ENCODE measurements at regions not wholly inside any gene's neighbourhood (a gene's known extent, or its start where the extent isn't known, plus 50 kb on each side); places are given as distances from the start of the nearest gene placed in this dataset.

GRCh38 chr5:18050776-18051175 lies 416.5 kb downstream of the TAF11L14 start:
- H3K4me1 ChIP-seq (ENCODE audit: control insufficient read depth in 1 of 2, low read depth in 2 of 2): no peaks in the 10 kb centered on the region
- ATAC-seq (ENCODE audit: insufficient number of reproducible peaks, low FRiP score, low read depth) (no peak), DNase-seq (ENCODE audit: low spot score) (no peak)
- no peak for TF ChIP-seq CTCF (IDR thresholded peaks at IDR 0.05)
- no peaks in the 10 kb centered on the region for H3K27me3 ChIP-seq (replicated peaks; ENCODE audit: insufficient read depth)
- no peaks in the 10 kb centered on the region for H3K9me3 ChIP-seq
- no peaks in the 10 kb centered on the region for H3K36me3 ChIP-seq
- H3K4me3 ChIP-seq: no peak overlapping the region
- H3K27ac ChIP-seq: no peak overlapping the region

GRCh38 chr5:18051953-18052352 lies 417.7 kb downstream of the TAF11L14 start:
- Histone ChIP-seq H3K9me3 (no peaks in the 10 kb centered on the region), H3K27me3 (replicated peaks; ENCODE audit: insufficient read depth) (no peaks in the 10 kb centered on the region), H3K4me1 (ENCODE audit: control insufficient read depth in 1 of 2, low read depth in 2 of 2) (no peaks in the 10 kb centered on the region), H3K36me3 (no peaks in the 10 kb centered on the region), H3K4me3 (no peak overlapping the region), H3K27ac (no peak overlapping the region)
- DNase-seq (ENCODE audit: low spot score) (no peak), ATAC-seq (ENCODE audit: insufficient number of reproducible peaks, low FRiP score, low read depth) (no peak)
- TF ChIP-seq CTCF (IDR thresholded peaks at IDR 0.05): no peak

- Histone ChIP-seq H3K27me3 (replicated peaks; ENCODE audit: insufficient read depth) (no peaks in the 10 kb centered on the region), H3K27ac (no peak overlapping the region), H3K9me3 (no peaks in the 10 kb centered on the region), H3K36me3 (no peaks in the 10 kb centered on the region), H3K4me1 (ENCODE audit: control insufficient read depth in 1 of 2, low read depth in 2 of 2) (no peaks in the 10 kb centered on the region), H3K4me3 (no peak overlapping the region)
- no peak for DNase-seq (ENCODE audit: low spot score)
- ATAC-seq (ENCODE audit: insufficient number of reproducible peaks, low FRiP score, low read depth): no peak
- no peak for TF ChIP-seq CTCF (IDR thresholded peaks at IDR 0.05)
Measured at GRCh38 chr5:18052569-18052968, 418.3 kb downstream of the TAF11L14 start.

- Histone ChIP-seq H3K9me3 (no peaks in the 10 kb centered on the region), H3K36me3 (no peaks in the 10 kb centered on the region), H3K4me1 (ENCODE audit: control insufficient read depth in 1 of 2, low read depth in 2 of 2) (no peaks in the 10 kb centered on the region), H3K4me3 (no peak overlapping the region), H3K27ac (no peak overlapping the region), H3K27me3 (replicated peaks; ENCODE audit: insufficient read depth) (no peaks in the 10 kb centered on the region)
- DNase-seq (ENCODE audit: low spot score) (no peak), ATAC-seq (ENCODE audit: insufficient number of reproducible peaks, low FRiP score, low read depth) (no peak)
- no peak for TF ChIP-seq CTCF (IDR thresholded peaks at IDR 0.05)
Measured at GRCh38 chr5:18057725-18058124, 423.5 kb downstream of the TAF11L14 start.

GRCh38 chr5:18067615-18068014 lies 433.4 kb downstream of the TAF11L14 start:
- Histone ChIP-seq H3K36me3 (no peaks in the 10 kb centered on the region), H3K4me3 (no peak overlapping the region), H3K9me3 (no peaks in the 10 kb centered on the region), H3K27ac (no peak overlapping the region), H3K27me3 (replicated peaks; ENCODE audit: insufficient read depth) (no peaks in the 10 kb centered on the region), H3K4me1 (ENCODE audit: control insufficient read depth in 1 of 2, low read depth in 2 of 2) (no peaks in the 10 kb centered on the region)
- no peak for DNase-seq (ENCODE audit: low spot score)
- ATAC-seq (ENCODE audit: insufficient number of reproducible peaks, low FRiP score, low read depth): no peak
- TF ChIP-seq CTCF (IDR thresholded peaks at IDR 0.05): no peak
